ENCODE measurements at regions not wholly inside any gene's neighbourhood (a gene's known extent, or its start where the extent isn't known, plus 50 kb on each side); places are given as distances from the start of the nearest gene placed in this dataset.

GRCh38 chr11:42239188-42239587, 779.7 kb upstream of the LRRC4C start:
- no peak for TF ChIP-seq CTCF (IDR thresholded peaks at IDR 0.05)
- H3K27me3 ChIP-seq = no peaks in the 10 kb centered on the region
- no peak overlapping the region for H3K4me3 ChIP-seq
- no peaks in the 10 kb centered on the region for H3K36me3 ChIP-seq
- H3K4me1 ChIP-seq = no peaks in the 10 kb centered on the region
- no peak for DNase-seq (ENCODE audit: low spot score)
- H3K9me3 ChIP-seq = no peaks in the 10 kb centered on the region
- no peak overlapping the region for H3K27ac ChIP-seq

GRCh38 chr11:42243385-42243784, 783.9 kb upstream of the LRRC4C start:
- no peaks in the 10 kb centered on the region for H3K9me3 ChIP-seq
- DNase-seq (ENCODE audit: low spot score) = no peak
- no peaks in the 10 kb centered on the region for H3K4me1 ChIP-seq
- H3K4me3 ChIP-seq = no peak overlapping the region
- H3K36me3 ChIP-seq = no peaks in the 10 kb centered on the region
- H3K27me3 ChIP-seq = no peaks in the 10 kb centered on the region
- H3K27ac ChIP-seq = no peak overlapping the region
- no peak for TF ChIP-seq CTCF (IDR thresholded peaks at IDR 0.05)

GRCh38 chr11:42244376-42244775, 784.9 kb upstream of the LRRC4C start:
- no peak overlapping the region for H3K27ac ChIP-seq
- no peaks in the 10 kb centered on the region for H3K9me3 ChIP-seq
- no peak overlapping the region for H3K4me3 ChIP-seq
- DNase-seq (ENCODE audit: low spot score) = no peak
- no peaks in the 10 kb centered on the region for H3K4me1 ChIP-seq
- no peaks in the 10 kb centered on the region for H3K36me3 ChIP-seq
- no peaks in the 10 kb centered on the region for H3K27me3 ChIP-seq
- no peak for TF ChIP-seq CTCF (IDR thresholded peaks at IDR 0.05)

DNA sequence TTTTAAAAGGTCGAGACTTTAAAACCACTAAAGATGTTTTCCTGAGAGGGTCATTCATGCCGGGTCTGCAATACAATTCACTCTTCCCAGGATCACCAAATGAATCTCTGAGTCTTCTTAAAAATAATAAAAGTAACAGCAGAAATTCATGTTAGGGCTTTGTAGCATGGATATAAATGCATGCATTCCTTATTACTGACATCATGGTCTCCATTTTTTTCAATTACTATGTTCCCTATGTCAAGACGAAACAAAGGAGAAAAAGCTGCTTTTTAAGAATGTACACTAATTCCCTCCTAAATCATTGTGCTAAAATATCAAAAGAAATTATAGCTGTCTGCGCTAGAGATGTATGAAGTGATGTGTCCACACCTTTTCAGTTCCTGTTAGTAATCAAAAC, 789.9 kb upstream of the LRRC4C start:
- no peak for DNase-seq (ENCODE audit: low spot score)
- H3K27me3 ChIP-seq = no peaks in the 10 kb centered on the region
- no peak for TF ChIP-seq CTCF (IDR thresholded peaks at IDR 0.05)

GRCh38 chr11:42249956-42250355, 790.5 kb upstream of the LRRC4C start:
- H3K27ac ChIP-seq = no peak overlapping the region
- no peak for DNase-seq (ENCODE audit: low spot score)
- H3K4me1 ChIP-seq = no peaks in the 10 kb centered on the region
- no peaks in the 10 kb centered on the region for H3K36me3 ChIP-seq
- H3K27me3 ChIP-seq = no peaks in the 10 kb centered on the region
- H3K4me3 ChIP-seq = no peak overlapping the region
- H3K9me3 ChIP-seq = no peaks in the 10 kb centered on the region
- no peak for TF ChIP-seq CTCF (IDR thresholded peaks at IDR 0.05)

More for the DNA sequence above, 789.9 kb upstream of the LRRC4C start:
- Histone ChIP-seq H3K4me1 (no peaks in the 10 kb centered on the region), H3K4me3 (no peak overlapping the region), H3K27ac (no peak overlapping the region), H3K36me3 (no peaks in the 10 kb centered on the region), H3K9me3 (no peaks in the 10 kb centered on the region)

GRCh38 chr11:42251984-42252383, 792.5 kb upstream of the LRRC4C start:
- H3K9me3 ChIP-seq = no peaks in the 10 kb centered on the region
- H3K27me3 ChIP-seq = no peaks in the 10 kb centered on the region
- DNase-seq (ENCODE audit: low spot score) = no peak
- H3K4me1 ChIP-seq = no peaks in the 10 kb centered on the region
- H3K36me3 ChIP-seq = no peaks in the 10 kb centered on the region
- H3K27ac ChIP-seq = no peak overlapping the region
- TF ChIP-seq CTCF (IDR thresholded peaks at IDR 0.05) = no peak
- H3K4me3 ChIP-seq = no peak overlapping the region
